ENCODE measurements at regions not wholly inside any gene's neighbourhood (a gene's known extent, or its start where the extent isn't known, plus 50 kb on each side); places are given as distances from the start of the nearest gene placed in this dataset.
"Not testable (repeated sequence)": the region's sequence is repeated elsewhere in the genome, so short reads cannot be mapped to it uniquely, and the experiment has no call there.

DNA sequence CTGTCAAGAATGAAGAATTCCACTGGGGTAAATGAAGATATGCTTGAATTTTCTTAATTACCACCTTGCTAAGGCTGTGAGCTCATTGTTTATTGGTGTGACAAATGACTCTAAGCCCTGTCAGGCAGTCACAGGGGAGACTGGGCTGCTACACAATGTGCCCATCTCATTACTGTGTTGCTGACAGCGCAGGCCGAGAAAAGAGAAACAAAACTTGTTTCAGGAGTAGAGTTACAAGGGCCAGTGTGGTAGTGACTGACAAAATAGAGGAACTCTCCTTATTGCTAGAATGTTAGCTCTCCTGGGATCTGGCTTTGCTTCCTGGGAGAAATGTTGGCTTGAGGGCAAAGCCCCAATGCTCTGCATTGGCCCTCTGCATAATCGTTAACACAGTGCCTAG lies 130.4 kb upstream of the CRBN start:
- no peak for DNase-seq

DNA sequence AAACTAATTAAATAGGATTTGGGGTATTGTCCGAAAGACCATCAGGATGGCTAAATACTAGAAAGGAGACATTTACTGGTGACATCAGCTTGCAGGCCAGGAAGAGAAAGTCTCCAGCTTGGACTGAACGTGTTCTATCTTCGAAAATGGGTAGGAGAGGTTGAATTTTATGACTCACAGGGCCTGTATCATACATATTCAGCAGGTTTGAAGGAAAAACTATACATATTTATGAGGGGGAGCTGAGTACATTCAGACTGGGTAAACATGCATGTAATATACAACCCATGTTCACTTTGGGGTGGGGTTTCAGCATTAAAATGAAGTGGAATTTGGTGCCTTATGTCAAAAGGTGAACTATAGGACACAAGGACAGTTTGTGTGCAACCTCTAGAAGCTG lies 129.3 kb upstream of the CRBN start:
- no peak for DNase-seq

DNA sequence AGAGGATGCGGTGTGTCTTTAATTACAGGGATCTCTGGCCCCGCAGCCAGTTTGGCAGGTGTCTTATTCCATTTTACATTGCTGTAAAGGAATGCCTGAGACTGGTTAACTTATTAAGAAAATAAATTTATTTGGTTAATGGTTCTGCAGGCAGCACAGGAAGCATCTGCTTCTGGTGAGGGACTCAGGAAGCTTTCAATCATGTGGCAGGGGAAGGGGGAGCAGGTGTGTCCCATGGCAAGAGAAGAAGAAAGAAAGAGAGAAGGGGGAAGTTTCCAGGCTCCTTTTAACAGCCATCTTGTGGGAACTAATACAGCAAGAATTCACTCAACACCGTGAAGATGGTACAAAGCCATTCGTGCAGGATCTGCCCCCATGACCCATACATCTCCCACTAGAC lies 128.0 kb upstream of the CRBN start:
- DNase-seq: no peak

DNA sequence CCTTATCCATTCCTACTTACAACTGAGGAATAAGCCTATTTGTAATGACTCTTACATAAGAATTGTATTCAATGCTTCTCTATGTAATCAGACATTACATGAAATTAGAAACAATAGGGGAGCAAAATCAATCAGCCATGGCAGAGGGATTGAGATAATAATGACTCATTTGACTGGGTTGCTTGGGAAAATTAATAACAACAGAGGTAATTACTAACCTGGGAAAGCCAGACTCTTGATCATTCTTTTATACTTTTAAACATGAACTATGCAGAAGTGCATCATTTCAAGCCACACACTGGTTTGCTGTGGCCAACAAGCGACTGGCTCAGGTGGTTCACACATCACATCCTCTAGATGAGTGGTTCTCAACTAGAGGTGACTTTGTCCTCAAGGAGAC lies 126.3 kb upstream of the CRBN start:
- DNase-seq: no peak

DNA sequence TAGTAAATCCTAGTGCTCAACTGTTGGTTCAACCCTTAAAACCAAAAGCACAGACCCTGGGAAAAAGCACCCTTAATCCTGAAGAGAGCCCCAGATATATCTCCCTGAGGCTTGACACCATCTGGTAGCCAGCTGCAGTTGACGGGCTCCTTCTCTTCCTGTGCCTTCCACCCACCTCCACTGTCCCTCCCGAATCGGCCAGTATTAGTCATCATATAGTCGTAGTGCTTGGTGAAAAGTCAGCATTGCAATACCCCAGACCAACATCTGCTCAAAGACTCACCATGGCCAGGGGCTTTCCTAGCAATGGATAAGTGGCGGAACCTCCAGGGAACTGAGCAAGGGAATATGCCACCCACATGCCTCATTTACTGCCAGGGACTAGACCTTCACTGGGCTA lies 125.6 kb upstream of the CRBN start:
- no peak for DNase-seq

DNA sequence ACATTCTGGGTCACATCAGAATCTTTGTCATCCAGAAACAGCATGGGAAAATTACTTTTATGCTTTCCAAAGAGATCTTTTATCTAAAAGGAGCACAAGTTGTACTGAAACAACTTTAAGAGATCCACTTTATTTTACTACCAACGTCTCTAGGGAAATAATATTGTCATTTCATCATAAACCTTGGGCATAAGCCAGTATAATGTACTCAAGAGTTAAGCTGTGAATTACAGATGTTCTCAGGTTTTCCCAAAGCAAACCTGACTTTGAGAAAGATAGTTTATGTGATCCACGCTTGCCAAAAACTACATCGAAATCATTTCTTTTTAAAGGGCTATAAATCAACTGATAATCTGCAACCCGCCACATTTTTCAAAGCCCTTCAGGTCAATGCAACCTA lies 124.1 kb upstream of the CRBN start:
- no peak for DNase-seq

DNA sequence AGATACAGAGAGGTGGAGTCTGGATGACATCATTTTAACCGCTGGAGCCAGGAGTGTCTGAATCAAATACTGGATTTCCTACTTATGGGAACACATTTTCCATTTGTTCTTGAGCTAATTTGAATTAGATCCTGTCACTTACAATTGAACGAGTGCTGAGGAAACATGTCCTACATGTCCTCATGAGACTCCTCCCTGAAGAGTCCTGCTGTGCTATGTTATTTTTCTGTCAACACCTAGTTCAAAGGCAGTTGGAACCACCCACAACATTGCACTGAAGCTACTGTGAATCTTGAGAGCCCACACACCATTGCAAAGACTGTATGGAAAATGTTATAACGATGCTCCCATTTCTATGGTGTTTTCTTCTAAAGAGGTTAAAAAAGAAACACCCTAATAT lies 123.5 kb upstream of the CRBN start:
- no peak for DNase-seq

DNA sequence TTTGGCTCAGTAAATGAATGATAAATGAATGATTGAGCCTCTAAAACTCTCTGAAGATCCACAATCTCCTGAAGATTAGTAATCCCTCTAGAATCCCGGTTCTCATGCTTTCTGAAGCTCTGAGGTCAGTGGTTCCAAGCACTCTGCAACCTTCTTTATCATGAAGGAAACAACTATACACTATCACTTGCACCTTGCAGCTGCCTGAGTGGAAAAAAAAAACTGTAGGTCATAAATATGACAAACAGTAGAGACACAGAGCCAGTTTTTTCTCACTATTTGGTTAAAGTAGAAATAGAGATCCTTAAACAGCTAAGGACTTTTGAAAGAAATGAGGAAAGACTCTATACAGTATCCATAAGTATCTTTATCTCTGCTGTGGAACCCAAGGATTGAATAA lies 122.0 kb upstream of the CRBN start:
- no peak for DNase-seq

DNA sequence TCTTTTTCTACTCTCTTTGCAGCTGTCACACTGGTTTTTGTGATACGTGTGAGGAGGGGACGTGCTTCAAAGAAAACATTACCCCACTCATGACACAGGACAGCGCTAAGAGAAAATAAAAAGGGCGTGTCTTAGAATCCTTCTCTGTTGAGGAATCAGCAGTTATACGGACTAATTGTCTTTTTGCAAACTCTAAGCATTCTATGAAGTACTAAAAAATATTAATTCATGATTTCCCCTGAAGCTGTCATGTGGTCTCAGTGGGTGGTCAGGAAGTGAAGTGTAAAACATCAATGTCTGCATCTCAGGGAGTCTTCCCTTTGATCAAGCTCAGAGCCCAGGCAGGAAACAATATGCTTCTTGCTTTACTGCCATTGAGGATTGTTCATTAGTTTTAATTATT lies 117.5 kb upstream of the CRBN start:
- DNase-seq: no peak

DNA sequence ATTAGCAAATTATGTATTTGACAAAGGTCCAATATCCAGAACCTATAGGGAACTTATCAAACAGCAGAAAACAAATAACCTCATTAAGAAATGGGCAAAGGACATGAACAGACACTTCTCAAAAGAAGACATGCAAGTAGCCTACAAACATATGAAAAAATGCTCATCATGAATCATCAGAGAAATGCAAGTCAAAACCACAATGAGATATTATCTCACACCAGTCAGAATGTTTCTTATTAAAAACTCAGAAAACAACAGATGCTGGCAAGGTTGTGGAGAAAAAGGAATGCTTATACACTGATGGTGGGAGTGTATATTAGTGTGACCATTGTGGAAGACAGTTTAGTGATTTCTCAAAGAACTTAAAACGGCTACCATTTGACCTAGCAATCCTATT lies 116.1 kb upstream of the CRBN start:
- DNase-seq: no peak

DNA sequence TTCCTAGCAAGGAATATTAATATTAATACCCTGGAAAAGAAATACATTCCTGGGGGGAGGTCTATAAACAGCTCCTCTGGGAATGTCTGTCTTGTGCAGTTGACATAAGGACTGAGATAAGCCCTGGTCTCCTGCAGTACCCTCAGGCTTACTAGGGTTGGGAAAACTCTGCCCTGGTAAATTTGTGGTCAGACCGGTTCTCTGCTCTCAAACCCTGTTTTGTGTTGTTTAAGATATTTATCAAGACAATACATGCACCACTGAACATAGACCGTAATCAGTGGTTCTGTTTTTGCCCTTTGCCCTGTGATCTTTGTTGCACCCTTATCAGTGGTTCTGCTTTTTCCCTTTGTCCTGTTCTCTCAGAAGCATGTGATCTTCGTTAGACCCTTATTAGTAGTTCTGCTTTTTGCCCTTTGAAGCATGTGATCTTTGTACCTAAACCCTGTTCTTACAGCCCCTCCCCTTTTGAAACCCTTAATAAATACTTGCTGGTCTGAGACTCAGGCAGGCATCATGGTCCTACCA lies 112.3 kb upstream of the CRBN start:
- not testable (repeated sequence) for DNase-seq

DNA sequence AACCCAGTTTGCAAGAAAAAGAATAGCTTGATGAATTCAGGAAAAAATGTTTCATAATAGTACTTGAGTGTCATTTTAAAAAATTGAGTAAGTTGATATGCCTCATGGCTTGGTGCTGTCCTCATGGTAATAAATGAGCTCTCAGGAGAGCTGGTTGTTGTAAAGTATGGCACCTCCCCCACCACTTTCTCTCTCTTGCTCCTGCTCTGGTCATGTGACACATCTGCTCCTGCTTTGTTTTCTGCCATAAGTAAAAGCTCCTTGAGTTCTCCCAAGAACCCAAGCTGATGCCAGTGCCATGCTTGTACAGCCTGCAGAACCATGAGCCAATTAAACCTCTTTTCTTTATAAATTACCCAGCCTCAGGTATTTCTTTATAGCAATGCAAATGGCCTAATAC lies 108.8 kb upstream of the CRBN start:
- DNase-seq: peak; percentile 14

DNA sequence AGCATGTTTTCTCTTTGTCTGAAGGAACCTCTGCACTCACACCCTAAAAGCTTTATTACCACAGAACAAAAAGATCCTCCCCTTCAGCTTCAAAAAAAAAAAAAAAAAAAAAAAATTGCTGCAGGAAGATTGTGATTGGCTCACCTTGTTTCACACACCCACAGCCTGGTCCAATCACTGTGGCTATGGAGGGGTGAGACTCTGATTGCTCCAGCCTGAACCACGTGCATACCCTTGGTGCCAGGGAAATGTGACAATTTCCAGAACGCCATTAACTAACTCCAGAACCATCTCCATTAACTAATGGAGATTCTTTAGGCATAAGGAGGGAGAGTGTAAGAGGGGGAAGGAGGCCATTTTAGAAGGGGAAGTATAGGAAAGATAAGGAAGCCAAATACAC lies 106.5 kb upstream of the CRBN start:
- no peak for DNase-seq

DNA sequence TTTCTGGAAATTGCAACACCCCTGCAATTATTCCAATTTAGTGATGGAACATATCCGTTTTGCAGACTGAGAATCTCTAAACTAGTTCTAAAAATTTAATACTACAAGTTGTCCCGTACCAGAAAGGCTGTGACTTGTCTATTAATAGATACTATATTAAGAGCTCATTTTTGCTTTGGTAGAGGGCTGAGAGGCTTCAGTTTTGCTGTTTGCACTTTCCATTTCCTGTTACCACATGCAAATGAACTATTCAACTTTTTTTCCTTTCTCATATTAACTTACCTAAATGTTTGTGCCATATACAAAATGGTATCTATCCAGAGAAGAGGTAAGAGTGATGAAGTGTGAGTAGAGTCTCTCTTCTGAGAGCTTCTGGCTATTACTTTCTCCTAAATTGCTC lies 101.5 kb upstream of the CRBN start:
- DNase-seq: no peak

DNA sequence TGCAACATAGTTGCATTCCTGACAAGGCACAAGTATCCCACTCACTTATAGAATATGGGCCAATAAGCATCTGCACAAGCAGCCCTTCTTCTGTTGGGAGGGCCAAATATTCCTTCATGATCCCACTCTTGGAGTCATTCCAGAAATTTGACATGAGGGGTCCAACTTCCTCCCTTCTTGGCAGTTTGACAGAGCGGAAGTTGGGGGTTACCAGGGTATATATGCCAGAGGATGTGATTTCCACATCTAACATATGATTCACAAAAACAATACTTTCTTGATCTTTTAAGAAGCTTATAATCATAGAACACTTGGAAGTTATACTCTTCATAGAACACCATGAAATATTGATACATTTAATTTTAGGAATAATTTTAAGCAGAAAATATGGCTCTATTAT lies 100.9 kb upstream of the CRBN start:
- DNase-seq: no peak

DNA sequence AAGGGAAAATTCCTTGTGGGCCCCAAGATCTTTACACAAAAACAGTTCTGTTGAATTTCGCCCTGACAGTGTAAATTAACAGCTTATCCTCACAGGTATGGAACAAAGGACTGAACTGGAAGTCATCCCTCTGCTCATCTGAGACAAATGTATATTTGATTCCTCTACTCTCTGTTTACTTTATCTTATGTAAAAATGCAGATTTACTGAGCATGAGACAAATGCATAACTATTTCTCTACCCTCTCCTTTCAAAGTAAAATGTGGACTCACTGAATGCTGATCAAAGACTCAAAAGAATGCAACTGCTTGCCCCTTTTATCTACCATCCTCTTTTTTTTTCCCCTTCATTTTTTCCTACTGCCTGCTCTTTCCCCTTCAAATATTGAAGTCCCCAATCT lies 98.6 kb upstream of the CRBN start:
- DNase-seq: no peak

DNA sequence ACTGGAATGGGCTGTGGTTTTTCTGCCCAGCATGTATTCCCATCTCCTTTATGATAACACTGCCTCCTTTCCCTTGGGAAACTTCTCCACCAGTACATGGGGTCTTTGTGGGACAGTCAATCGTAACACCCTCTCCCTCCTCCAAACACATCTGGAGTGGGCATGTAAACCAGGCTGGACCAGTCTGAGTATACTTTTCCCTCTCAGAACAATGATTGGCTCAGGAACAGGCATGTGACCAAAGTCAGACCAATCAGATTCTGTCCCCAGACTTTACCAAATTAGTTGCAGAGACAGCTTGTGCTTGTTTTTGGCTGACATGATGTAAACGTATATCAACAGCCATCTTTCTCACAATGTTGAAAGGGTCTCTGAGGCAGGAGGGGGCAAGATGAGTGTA lies 97.1 kb upstream of the CRBN start:
- DNase-seq: no peak

DNA sequence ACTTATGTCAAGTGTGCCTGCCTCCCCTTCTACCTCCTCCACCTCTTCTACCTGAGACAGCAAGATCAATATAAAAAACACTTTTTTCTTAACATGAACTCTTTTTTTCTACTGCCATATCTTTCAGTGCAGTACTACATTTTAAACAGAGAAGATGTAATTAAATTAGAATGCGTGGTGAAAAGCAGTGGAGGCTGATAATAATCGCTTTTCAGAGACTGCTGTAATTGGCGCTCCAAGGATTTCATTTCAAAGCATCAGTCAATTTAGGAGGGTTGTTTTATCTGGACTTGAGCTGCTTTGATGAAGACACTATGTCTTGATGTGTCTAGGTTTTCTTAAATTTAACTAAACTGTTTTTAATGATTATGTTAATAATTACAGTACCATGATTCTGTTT lies 85.3 kb upstream of the CRBN start:
- DNase-seq: no peak

DNA sequence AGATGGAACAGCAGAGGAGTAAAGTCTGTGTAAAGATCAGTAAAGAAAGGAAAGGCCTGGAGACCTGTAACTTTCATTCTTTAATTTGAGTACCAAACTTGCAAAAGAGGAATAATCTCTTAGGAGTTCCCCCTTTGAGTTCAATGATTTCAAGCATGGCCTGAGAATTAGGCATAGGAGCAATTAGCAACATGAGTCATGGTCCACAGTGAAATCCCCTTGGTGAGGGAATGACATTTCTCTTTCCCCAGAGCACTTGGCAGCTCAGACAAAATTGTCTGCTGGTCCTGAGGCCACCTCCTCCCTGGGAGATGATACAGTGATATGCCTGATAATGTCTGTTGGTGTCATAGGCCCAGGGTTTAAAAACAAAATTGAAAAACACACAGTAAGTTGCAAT lies 81.4 kb upstream of the CRBN start:
- no peak for DNase-seq

DNA sequence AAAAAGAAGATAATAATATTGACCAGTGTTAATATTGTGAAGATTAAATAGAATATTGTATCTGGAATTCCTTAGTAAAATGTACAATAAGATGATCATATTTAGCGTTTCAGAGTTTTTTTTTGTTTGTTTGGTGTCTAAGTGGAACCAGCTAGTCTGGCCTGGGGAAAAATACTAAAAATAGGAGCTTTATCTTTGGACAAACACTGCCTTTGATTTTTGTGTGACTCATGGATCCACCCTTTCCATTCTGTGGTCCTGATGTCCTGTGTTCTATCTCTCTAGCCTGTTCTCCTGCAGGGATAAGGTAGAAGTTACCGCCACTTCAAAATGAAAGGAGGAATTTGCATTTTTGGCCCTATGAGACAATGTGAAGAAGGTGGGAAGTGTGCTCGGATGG lies 79.7 kb upstream of the CRBN start:
- no peak for DNase-seq

DNA sequence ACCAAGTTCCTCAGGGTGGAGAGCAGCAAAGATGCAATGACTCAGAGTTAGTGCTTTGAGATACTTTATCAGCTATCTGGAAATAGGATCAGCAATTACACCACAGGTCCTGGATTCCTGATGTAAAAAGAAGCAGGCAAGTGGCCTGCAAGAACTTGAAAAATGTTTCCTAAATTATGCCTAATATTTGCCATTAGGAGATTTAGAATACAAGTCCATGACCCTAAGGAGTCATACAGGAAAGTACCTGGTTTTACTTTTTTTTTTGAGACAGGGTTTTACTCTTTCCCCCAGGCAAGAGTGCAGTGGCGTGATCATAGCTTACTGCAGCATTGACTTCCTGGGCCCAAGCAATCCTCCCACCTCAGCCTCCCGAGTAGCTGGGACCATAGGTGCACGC lies 78.8 kb upstream of the CRBN start:
- DNase-seq: no peak

DNA sequence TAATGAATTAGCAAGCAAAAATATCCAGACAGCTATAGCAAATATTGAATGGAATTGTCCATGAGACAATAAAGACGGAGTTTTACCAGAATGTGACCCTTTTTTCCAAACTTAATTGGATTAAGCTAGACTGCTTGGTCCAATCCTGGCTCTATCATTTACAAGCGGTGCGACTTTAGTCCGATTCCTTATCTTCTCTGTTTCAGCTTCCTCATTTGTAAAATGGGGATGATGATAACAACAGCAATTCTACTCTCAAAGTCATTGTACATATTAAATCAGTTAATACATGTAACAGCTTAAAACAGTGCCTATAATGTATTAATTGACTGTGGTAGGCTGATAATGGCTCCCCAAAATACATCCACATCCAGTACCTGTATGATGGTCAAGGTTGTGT lies 62.1 kb upstream of the CRBN start:
- DNase-seq: no peak

DNA sequence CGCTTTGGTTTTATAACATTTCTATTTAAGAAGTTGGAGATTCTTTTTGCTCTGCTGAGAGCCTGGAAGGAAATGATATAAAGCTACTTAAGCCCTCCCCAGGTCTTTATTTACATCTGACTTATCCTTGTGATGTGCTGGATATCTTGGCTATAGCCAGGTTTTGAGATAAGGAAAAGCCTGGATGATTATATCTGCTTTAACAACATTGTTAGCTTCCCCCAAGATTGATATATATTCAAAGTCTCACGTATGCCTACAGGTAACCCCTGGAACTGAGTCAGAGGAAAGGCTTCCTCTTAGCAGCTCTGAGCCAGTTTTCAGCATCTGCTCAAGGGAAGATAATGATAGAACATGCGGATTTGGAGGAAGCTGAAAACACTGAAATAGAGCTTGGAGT lies 61.5 kb upstream of the CRBN start:
- DNase-seq: no peak

DNA sequence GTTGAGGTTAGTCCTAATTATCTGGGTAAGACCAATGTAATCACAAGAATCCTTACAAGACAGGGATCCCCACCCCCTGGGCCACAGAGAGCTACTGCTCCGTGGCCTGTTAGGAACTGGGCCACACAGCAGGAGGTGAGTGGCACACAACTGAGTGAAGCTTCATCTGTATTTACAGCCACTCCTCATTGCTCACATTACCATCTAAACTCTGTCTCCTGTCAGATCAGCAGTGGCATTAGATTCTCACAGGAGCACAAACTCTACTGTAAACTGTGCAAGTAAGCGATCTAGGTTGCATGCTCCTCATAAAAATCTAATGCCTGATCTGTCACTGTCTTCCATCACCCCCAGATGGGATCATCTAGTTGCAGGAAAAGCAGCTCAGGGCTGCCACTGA lies 58.5 kb upstream of the CRBN start:
- DNase-seq: no peak

DNA sequence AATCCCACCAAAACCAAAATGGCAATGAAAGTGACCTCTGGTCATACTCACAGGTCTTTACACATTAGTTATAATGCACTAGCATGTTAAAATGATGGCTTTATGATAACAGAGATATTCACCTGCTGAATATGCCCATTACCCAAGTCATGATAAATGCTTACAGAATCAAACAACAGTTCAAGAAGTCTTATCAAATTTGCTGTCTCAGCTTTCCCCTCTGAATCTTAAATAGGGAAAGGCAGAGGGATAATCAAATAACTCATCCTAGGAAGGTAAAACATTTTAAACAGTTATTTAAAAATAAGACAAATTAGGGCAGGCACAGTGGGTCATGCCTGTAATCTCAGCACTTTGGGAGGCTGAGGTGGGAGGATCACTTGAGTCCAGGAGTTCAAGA lies 52.8 kb upstream of the CRBN start:
- DNase-seq: no peak
